PC-3 (cell line): ENCODE measurements at regions not wholly inside any gene's neighbourhood (a gene's known extent, or its start where the extent isn't known, plus 50 kb on each side); places are given as distances from the start of the nearest gene placed in this dataset.

Source experiments
- ATAC-seq: fragments of 200-7000 bp; cut with Tn5 transposase; 2 replicates; pipeline ENCODE4 v1.9.1; 2020; ENCODE audit warnings: mild to moderate bottlenecking, moderate library complexity
- BruUV-seq: library from RNA; stranded (reverse); fragments of 400-500 nt; replicated peaks from 2 replicates; lab custom pipeline; 2021; lab: Mats Ljungman, UMichigan
- CTCF ChIA-PET: fragments of 300-600 bp; sonication (Branson Sonifier 250); formaldehyde crosslinking; loops from one replicate; lab custom pipeline; 2022; ENCODE audit warnings: antibody characterized with exemption; lab: Charles Lee
- POLR2A ChIA-PET: fragments of 300-600 bp; sonication (Branson Sonifier 250); formaldehyde crosslinking; loops from one replicate; lab custom pipeline; 2022; ENCODE audit warnings: antibody characterized with exemption; ENCODE audit not compliant: unreplicated experiment; lab: Charles Lee
- DNase-seq: peaks from one replicate; pipeline ENCODE4 v3.0.0-alpha.2; 2015
- H2AFZ ChIP-seq: fragments of 300-600 bp; sonication (generic); 2 replicates; pipeline ENCODE4 v1.6.0; 2016; ENCODE audit warnings: antibody characterized with exemption, low read length
- H3F3A ChIP-seq: fragments of 300-600 bp; sonication (generic); one replicate; pipeline ENCODE4 v1.6.0; 2017; ENCODE audit warnings: antibody characterized with exemption, low read length, control low read depth, mild to moderate bottlenecking; ENCODE audit not compliant: unreplicated experiment
- H3K27ac ChIP-seq: fragments of 300-600 bp; sonication (generic); 2 replicates; pipeline ENCODE4 v1.5.1; 2016; ENCODE audit warnings: mild to moderate bottlenecking, low read length
- H3K27me3 ChIP-seq: fragments of 300-600 bp; sonication (generic); 2 replicates; pipeline ENCODE4 v1.6.1; 2016; ENCODE audit warnings: low read length, mixed read lengths
- H3K36me3 ChIP-seq: fragments of 300-600 bp; sonication (generic); 2 replicates; pipeline ENCODE4 v1.6.1; 2016; ENCODE audit warnings: low read depth, mixed run types, low read length, mixed read lengths
- H3K4me1 ChIP-seq: fragments of 300-600 bp; sonication (generic); 2 replicates; pipeline ENCODE4 v1.5.1; 2016; ENCODE audit warnings: low read length; ENCODE audit not compliant: insufficient read depth
- H3K4me2 ChIP-seq: fragments of 300-600 bp; sonication (generic); 2 replicates; pipeline ENCODE4 v1.6.0; 2016; ENCODE audit warnings: low read length
- H3K4me3 ChIP-seq: fragments of 300-600 bp; sonication (generic); 2 replicates; pipeline ENCODE4 v1.5.1; 2016; ENCODE audit warnings: mild to moderate bottlenecking, low read length, mixed read lengths
- H3K79me2 ChIP-seq: fragments of 300-600 bp; sonication (generic); 2 replicates; pipeline ENCODE4 v1.6.1; 2017; ENCODE audit warnings: low read length, mixed read lengths
- H3K9ac ChIP-seq: fragments of 300-600 bp; sonication (generic); 2 replicates; pipeline ENCODE4 v1.6.0; 2016; ENCODE audit warnings: mild to moderate bottlenecking, low read length
- H3K9me2 ChIP-seq: fragments of 300-600 bp; sonication (generic); replicated peaks from 2 replicates; pipeline ENCODE4 v1.6.1; 2016; ENCODE audit warnings: mixed run types, low read length, mixed read lengths
- H3K9me3 ChIP-seq: fragments of 300-600 bp; sonication (generic); 2 replicates; pipeline ENCODE4 v1.6.1; 2016; ENCODE audit warnings: low read length, mixed read lengths
- H4K20me1 ChIP-seq: fragments of 300-600 bp; sonication (generic); 2 replicates; pipeline ENCODE4 v1.6.1; 2016; ENCODE audit warnings: low read length, mixed read lengths
- EZH2 ChIP-seq: fragments of 300-600 bp; sonication (generic); IDR thresholded peaks from one replicate; pipeline ENCODE4 v1.6.1; 2017; ENCODE audit warnings: antibody characterized with exemption, mild to moderate bottlenecking, low read length; ENCODE audit not compliant: unreplicated experiment
- EZH2phosphoT487 ChIP-seq: fragments of 300-600 bp; sonication (generic); IDR thresholded peaks from 2 replicates; pipeline ENCODE4 v1.6.1; 2018; ENCODE audit warnings: mild to moderate bottlenecking, antibody characterized with exemption, low read length, borderline replicate concordance
- intact Hi-C: fragments of 100-400 bp; cut with micrococcal nuclease; formaldehyde crosslinking; loops from 2 replicates; pipeline ENCODE4 v1.9.0; 2023
- TF ChIP-seq, protein P1 (sequence below): fragments of 300-600 bp; sonication (generic); conservative IDR thresholded peaks from 2 replicates; pipeline ENCODE4 v1.5.1; 2017; ENCODE audit warnings: antibody characterized with exemption, low read depth, mild to moderate bottlenecking, low read length

DNA sequence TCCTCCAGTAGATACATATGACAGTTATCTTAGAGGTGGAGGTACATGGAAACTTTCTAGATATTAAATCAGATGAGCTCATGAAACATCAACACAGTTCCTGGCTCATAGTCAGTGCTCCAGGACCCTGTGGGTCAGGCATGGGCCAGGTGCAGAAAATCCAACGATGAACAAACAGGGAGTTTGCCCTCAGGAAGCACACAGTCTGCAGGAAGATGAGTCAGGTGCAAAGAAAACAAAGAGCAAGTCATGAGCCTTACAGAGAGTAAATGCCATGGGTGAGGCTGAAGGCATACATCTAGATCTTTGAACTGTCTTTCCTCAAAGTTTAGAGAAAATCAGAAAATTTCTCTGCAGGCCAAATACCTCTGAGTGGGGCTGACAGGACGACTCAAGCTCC is 184.2 kb upstream of the TPM1 start:
- no peaks in the 10 kb centered on the region for H3K9me3 ChIP-seq
- no peaks in the 10 kb centered on the region for H4K20me1 ChIP-seq
- ATAC-seq (peak; percentile 28; the same call in 1 of the 2 replicates), DNase-seq (peak; percentile 49)
- H3K4me2 ChIP-seq, result peak overlapping the region; percentile 32; the same call in 1 of the 2 replicates
- no peaks in the 10 kb centered on the region for H3K9me2 ChIP-seq
- H3K79me2 ChIP-seq, result no peaks in the 10 kb centered on the region
- BruUV-seq, result no TSS peak
- H3K4me1 ChIP-seq, result peaks cover 38% of the 10 kb centered on the region
- no peaks in the 10 kb centered on the region for H3K36me3 ChIP-seq
- H3K27me3 ChIP-seq, result no peaks in the 10 kb centered on the region
- H3K9ac ChIP-seq, result peak overlapping the region; percentile 67
- TF ChIP-seq, protein P1, sequence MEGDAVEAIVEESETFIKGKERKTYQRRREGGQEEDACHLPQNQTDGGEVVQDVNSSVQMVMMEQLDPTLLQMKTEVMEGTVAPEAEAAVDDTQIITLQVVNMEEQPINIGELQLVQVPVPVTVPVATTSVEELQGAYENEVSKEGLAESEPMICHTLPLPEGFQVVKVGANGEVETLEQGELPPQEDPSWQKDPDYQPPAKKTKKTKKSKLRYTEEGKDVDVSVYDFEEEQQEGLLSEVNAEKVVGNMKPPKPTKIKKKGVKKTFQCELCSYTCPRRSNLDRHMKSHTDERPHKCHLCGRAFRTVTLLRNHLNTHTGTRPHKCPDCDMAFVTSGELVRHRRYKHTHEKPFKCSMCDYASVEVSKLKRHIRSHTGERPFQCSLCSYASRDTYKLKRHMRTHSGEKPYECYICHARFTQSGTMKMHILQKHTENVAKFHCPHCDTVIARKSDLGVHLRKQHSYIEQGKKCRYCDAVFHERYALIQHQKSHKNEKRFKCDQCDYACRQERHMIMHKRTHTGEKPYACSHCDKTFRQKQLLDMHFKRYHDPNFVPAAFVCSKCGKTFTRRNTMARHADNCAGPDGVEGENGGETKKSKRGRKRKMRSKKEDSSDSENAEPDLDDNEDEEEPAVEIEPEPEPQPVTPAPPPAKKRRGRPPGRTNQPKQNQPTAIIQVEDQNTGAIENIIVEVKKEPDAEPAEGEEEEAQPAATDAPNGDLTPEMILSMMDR, result no peak
- TF ChIP-seq EZH2, result no peak
- no peak for TF ChIP-seq EZH2phosphoT487
- H3K4me3 ChIP-seq, result no peak overlapping the region
- intact Hi-C loops, result loop anchor here (5.0 kb wide), 1 partner anchor 189 kb away; no protein-coding TSS in a partner anchor
- POLR2A ChIA-PET, result interaction anchor here (0.6 to 0.8 kb wide), 2 partner anchors 15 to 105 kb away, joined by 3 to 6 read pairs; no protein-coding TSS in a partner anchor
- H3F3A ChIP-seq, result peaks cover 7% of the 10 kb centered on the region
- peak overlapping the region; percentile 96 for H3K27ac ChIP-seq
- H2AFZ ChIP-seq, result no peak overlapping the region
- CTCF ChIA-PET, result no interaction called here

DNA sequence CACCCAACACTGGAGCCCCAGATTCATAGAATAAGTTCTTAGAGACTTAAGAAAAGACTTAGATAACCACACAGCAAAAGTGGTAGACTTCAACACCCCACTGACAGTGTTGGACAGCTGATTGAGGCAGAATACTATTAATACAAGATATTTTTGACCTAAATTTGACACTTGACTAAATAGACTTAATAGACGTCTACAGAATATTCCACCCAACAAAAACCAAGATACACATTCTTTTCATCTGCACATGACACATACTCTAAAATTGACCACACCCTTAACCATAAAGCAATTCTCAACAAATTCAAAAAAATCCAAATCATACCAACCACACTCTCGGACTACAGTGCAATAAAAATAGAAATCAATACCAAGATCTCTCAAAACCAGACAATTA is 179.8 kb upstream of the TPM1 start:
- intact Hi-C loops, result no loop called here
- Histone ChIP-seq H3K9ac (no peak overlapping the region), H3K27ac (no peak overlapping the region), H3K9me2 (no peaks in the 10 kb centered on the region), H3K4me3 (no peak overlapping the region), H3K4me1 (peaks cover 15% of the 10 kb centered on the region), H3K4me2 (no peak overlapping the region), H3K9me3 (no peaks in the 10 kb centered on the region), H3K27me3 (no peaks in the 10 kb centered on the region), H2AFZ (no peak overlapping the region), H3K79me2 (no peaks in the 10 kb centered on the region), H3K36me3 (no peaks in the 10 kb centered on the region), H4K20me1 (no peaks in the 10 kb centered on the region), H3F3A (peaks cover 7% of the 10 kb centered on the region)
- DNase-seq (no peak), ATAC-seq (no peak)
- BruUV-seq, result no TSS peak
- ChIA-PET CTCF (no interaction called here), POLR2A (no interaction called here)
- no peak for TF ChIP-seq EZH2phosphoT487
- TF ChIP-seq, protein P1, result no peak
- no peak for TF ChIP-seq EZH2

DNA sequence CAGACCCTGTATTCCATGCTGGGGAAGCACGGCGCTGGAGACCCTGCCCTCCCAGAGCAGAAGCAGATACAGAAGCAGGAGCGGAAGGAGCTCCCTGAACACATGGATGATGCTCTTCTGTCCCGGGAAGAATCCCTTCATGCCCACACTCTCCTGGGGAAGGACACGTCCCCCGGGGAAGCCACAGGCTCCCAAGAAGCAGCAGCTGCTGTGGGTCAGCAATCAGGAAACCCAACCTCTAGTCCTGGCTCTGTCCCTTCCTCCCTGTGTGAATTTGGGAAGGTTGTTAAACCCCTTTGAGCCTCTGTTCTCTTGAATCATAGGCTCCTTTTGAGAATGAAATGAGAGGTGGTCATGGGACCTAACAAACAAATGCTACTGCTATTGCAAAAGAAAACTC is 176.2 kb upstream of the TPM1 start:
- no peak overlapping the region for H3K27ac ChIP-seq
- ChIA-PET POLR2A (no interaction called here), CTCF (no interaction called here)
- no peaks in the 10 kb centered on the region for H3K27me3 ChIP-seq
- no peaks in the 10 kb centered on the region for H3K36me3 ChIP-seq
- no peaks in the 10 kb centered on the region for H3F3A ChIP-seq
- no peaks in the 10 kb centered on the region for H4K20me1 ChIP-seq
- ATAC-seq (no peak), DNase-seq (no peak)
- BruUV-seq, result no TSS peak
- H3K4me2 ChIP-seq, result no peak overlapping the region
- H3K4me3 ChIP-seq, result no peak overlapping the region
- no peaks in the 10 kb centered on the region; the same call in 1 of the 2 replicates for H3K4me1 ChIP-seq
- no peaks in the 10 kb centered on the region for H3K79me2 ChIP-seq
- TF ChIP-seq, protein P1, result no peak
- no peak for TF ChIP-seq EZH2
- TF ChIP-seq EZH2phosphoT487, result no peak
- H2AFZ ChIP-seq, result no peak overlapping the region
- intact Hi-C loops, result no loop called here
- H3K9me3 ChIP-seq, result no peaks in the 10 kb centered on the region
- H3K9me2 ChIP-seq, result no peaks in the 10 kb centered on the region
- H3K9ac ChIP-seq, result no peak overlapping the region
